GM12878 (cell line): ENCODE measurements at regions not wholly inside any gene's neighbourhood (a gene's known extent, or its start where the extent isn't known, plus 50 kb on each side); places are given as distances from the start of the nearest gene placed in this dataset.

ENCODE experiments used
- ATAC-seq: fragments of 200-7000 bp; cut with Tn5 transposase; 3 replicates; pipeline ENCODE4 v1.9.1; 2020; ENCODE audit warnings: mild to moderate bottlenecking, moderate library complexity
- BruUV-seq: library from RNA; stranded (reverse); fragments of 400-500 nt; replicated peaks from 2 replicates; lab custom pipeline; 2021; lab: Mats Ljungman, UMichigan
- CTCF ChIA-PET: fragments of 300-600 bp; sonication (Branson Sonifier 250); formaldehyde crosslinking; extraction: SDS; loops from one replicate; lab custom pipeline; 2021; ENCODE audit warnings: inconsistent platforms; lab: Yijun Ruan, JAX
- POLR2A ChIA-PET: fragments of 350-600 bp; formaldehyde crosslinking; extraction: SDS; loops from one replicate; lab custom pipeline; 2021; ENCODE audit warnings: inconsistent platforms; lab: Charles Lee
- RAD21 ChIA-PET: fragments of 300-600 bp; sonication (Branson Sonifier 250); formaldehyde crosslinking; loops from one replicate; lab custom pipeline; 2023; ENCODE audit warnings: antibody characterized with exemption; ENCODE audit not compliant: unreplicated experiment; lab: Charles Lee
- SMC1A ChIA-PET: fragments of 300-600 bp; sonication (Branson Sonifier 250); formaldehyde crosslinking; loops from one replicate; lab custom pipeline; 2023; ENCODE audit not compliant: unreplicated experiment, uncharacterized antibody; lab: Charles Lee
- DNase-seq: peaks from one replicate; pipeline ENCODE4 v3.0.0-alpha.2; 2011; ENCODE audit warnings: low read depth, low spot score
- FAIRE-seq: peaks from 3 replicates; lab custom pipeline; 2011; peaks lifted over from hg19 to GRCh38; lab: Jason Lieb, UNC
- H2AFZ ChIP-seq: 2 replicates; pipeline ENCODE4 v1.6.0; 2011; ENCODE audit warnings: low read depth, low read length, control low read depth; ENCODE audit not compliant: control insufficient read depth
- H3K27ac ChIP-seq: 2 replicates; pipeline ENCODE4 v1.5.1; 2011; ENCODE audit warnings: control low read depth; ENCODE audit not compliant: control insufficient read depth, insufficient read depth
- H3K27me3 ChIP-seq, 2 experiments: replicated peaks in 1 of 2; 2 replicates each; pipeline versions ENCODE4 v1.6.0 to v1.6.1; 2011; ENCODE audit warnings: low read length in 1 of 2; ENCODE audit not compliant: control insufficient read depth in 2 of 2, insufficient read depth in 2 of 2
- H3K36me3 ChIP-seq, 2 experiments: 2 replicates each; pipeline ENCODE4 v1.5.1; 2011; ENCODE audit warnings: low read length in 1 of 2; ENCODE audit not compliant: control insufficient read depth in 2 of 2, insufficient read depth in 2 of 2
- H3K4me1 ChIP-seq: 2 replicates; pipeline ENCODE4 v1.6.1; 2011; ENCODE audit warnings: mild to moderate bottlenecking, low read length, moderate library complexity, mixed read lengths; ENCODE audit not compliant: control insufficient read depth, insufficient read depth
- H3K4me2 ChIP-seq: 2 replicates; pipeline ENCODE4 v1.6.0; 2011; ENCODE audit warnings: control low read depth; ENCODE audit not compliant: control insufficient read depth, insufficient read depth
- H3K4me3 ChIP-seq: fragments of 200-600 bp; sonication (generic); 2 replicates; pipeline ENCODE4 v1.5.1; 2016
- H3K79me2 ChIP-seq: 2 replicates; pipeline ENCODE4 v1.6.0; 2011; ENCODE audit warnings: low read length; ENCODE audit not compliant: control insufficient read depth, insufficient read depth
- H3K9ac ChIP-seq: 2 replicates; pipeline ENCODE4 v1.8.0; 2011; ENCODE audit warnings: low read length, control low read depth, mixed read lengths; ENCODE audit not compliant: control insufficient read depth, insufficient read depth
- H3K9me3 ChIP-seq: replicated peaks from 3 replicates; pipeline ENCODE4 v1.5.1; 2011; ENCODE audit warnings: mild to moderate bottlenecking, low read length; ENCODE audit not compliant: control insufficient read depth, insufficient read depth
- H4K20me1 ChIP-seq: 2 replicates; pipeline ENCODE4 v1.6.0; 2011; ENCODE audit not compliant: control insufficient read depth, insufficient read depth
- FOS ChIP-seq: IDR thresholded peaks from 3 replicates; pipeline ENCODE4 v1.6.1; 2011; ENCODE audit warnings: borderline replicate concordance; ENCODE audit not compliant: insufficient read length; ENCODE audit errors: extremely low read depth
- GABPA ChIP-seq: IDR thresholded peaks from 2 replicates; pipeline ENCODE4 v1.6.1; 2014; ENCODE audit warnings: antibody characterized with exemption, low read depth, mild to moderate bottlenecking, inconsistent platforms
- LARP7 ChIP-seq: fragments of 450-650 bp; IDR thresholded peaks from 2 replicates; pipeline ENCODE4 v1.6.1; 2017; ENCODE audit warnings: mild to moderate bottlenecking
- NFYB ChIP-seq: IDR thresholded peaks from 2 replicates; pipeline ENCODE4 v1.6.1; 2011; ENCODE audit warnings: low read depth, mild to moderate bottlenecking, low read length, improper control_type of control experiment, moderate library complexity; ENCODE audit not compliant: insufficient read depth
- NR2C2 ChIP-seq: IDR thresholded peaks from 2 replicates; pipeline ENCODE4 v1.6.1; 2011; ENCODE audit warnings: borderline replicate concordance, low read depth; ENCODE audit not compliant: control insufficient read depth, insufficient read length
- RB1 ChIP-seq: fragments of 450-650 bp; formaldehyde crosslinking; IDR thresholded peaks from 2 replicates; pipeline ENCODE4 v1.6.1; 2017; ENCODE audit warnings: mild to moderate bottlenecking, borderline replicate concordance
- SMAD5 ChIP-seq: IDR thresholded peaks from 2 replicates; pipeline ENCODE4 v1.6.1; 2016; ENCODE audit warnings: antibody characterized with exemption, low read depth
- STAT1 ChIP-seq: fragments of 450-650 bp; conservative IDR thresholded peaks from 2 replicates; pipeline ENCODE4 v1.6.1; 2014; ENCODE audit warnings: antibody characterized with exemption, mild to moderate bottlenecking
- WGBS: methylation state at CpG from one replicate; pipeline ENCODE4 v1.1.6; 2016; ENCODE audit warnings: low lambda C conversion rate; ENCODE audit not compliant: insufficient replicate concordance, insufficient coverage; ENCODE audit errors: missing lambda C conversion rate; 5-methylcytosine and 5-hydroxymethylcytosine counted together
- in situ Hi-C: fragments of 300-500 bp; cut with MboI; formaldehyde crosslinking; loops from 9 replicates; pipeline ENCODE4 v1.14.3; 2018; ENCODE audit warnings: mixed read lengths
- intact Hi-C: fragments of 100-400 bp; cut with micrococcal nuclease; formaldehyde crosslinking; loops from one replicate; pipeline ENCODE4 v1.14.2; 2022; ENCODE audit not compliant: unreplicated experiment
- TF ChIP-seq, protein P1 (sequence below): IDR thresholded peaks from 2 replicates; pipeline ENCODE4 v1.6.1; 2011; ENCODE audit warnings: borderline replicate concordance, low read depth, mild to moderate bottlenecking, moderate library complexity, mixed read lengths, low read length; ENCODE audit not compliant: insufficient read depth; ENCODE audit errors: extremely low read length
- TF ChIP-seq, protein P2 (sequence below): fragments of 450-650 bp; IDR thresholded peaks from 2 replicates; pipeline ENCODE4 v1.6.1; 2017; ENCODE audit warnings: antibody characterized with exemption, mild to moderate bottlenecking, moderate library complexity
- TF ChIP-seq, protein P3 (sequence below): fragments of 450-650 bp; formaldehyde crosslinking; IDR thresholded peaks from 2 replicates; pipeline ENCODE4 v1.4.0; 2020; ENCODE audit warnings: mild to moderate bottlenecking, moderate library complexity
- TF ChIP-seq, protein P4 (sequence below): fragments of 450-650 bp; IDR thresholded peaks from 2 replicates; pipeline ENCODE4 v1.6.1; 2016; ENCODE audit warnings: mild to moderate bottlenecking, moderate library complexity, borderline replicate concordance

DNA sequence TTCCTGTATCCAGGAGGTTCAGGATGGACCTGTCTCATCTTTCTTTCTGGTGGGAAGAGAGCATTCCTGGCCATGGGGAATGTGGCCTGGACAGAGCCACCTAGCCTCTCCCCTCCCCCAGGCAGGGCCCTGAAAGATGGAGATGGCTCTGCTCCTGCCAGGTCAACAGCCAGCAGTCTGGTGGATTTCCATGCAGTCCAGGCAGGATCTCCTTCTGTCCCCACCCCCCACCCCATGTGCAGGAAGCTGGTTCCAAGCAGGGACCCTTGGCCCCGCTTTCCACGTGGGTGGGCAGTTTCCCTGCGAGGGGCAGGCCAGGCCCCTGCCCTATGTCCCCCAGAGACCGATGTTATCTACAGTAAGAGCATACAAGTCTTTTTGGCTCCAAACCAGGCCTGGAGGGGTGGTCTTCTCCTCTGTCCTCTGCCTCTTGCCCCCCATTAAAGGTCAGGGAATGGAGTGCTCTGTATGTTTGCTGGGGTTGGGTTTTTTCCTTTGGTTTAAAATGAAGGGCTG lies 240.5 kb downstream of the SEC14L1 start:
- ChIA-PET RAD21 (interaction anchor here (0.9 kb wide), 1 partner anchor 113 kb away, joined by 3 read pairs; no protein-coding TSS in a partner anchor), POLR2A (no interaction called here), CTCF (interaction anchor here (1.5 kb wide), 1 partner anchor 49 kb away, joined by 5 read pairs; no protein-coding TSS in a partner anchor), SMC1A (no interaction called here)
- Histone ChIP-seq H3K4me3 (no peak overlapping the region), H3K4me2 (no peak overlapping the region), H3K27me3 (no peaks in the 10 kb centered on the region), H3K9me3 (no peaks in the 10 kb centered on the region), H3K9ac (no peak overlapping the region), H3K4me1 (peaks cover 19% of the 10 kb centered on the region), H3K27ac (no peak overlapping the region), H3K79me2 (peaks cover 14% of the 10 kb centered on the region), H4K20me1 (peaks cover 7% of the 10 kb centered on the region), H3K36me3 (peaks cover 0 to 3% of the 10 kb centered on the region in 2 experiments; a peak in 2 of 4 replicates), H2AFZ (no peak overlapping the region)
- 80% methylated on average over 4 of the region's 4 CpGs for WGBS
- no peak for FAIRE-seq
- no TSS peak for BruUV-seq
- in situ Hi-C loops, result no loop called here
- intact Hi-C loops, result no loop called here
- no peak for ATAC-seq
- DNase-seq, result no peak
- TF ChIP-seq STAT1 (no peak), NR2C2 (no peak), NFYB (no peak), RB1 (no peak), LARP7 (no peak), GABPA (no peak), SMAD5 (no peak), FOS (no peak)
- TF ChIP-seq, protein P1, sequence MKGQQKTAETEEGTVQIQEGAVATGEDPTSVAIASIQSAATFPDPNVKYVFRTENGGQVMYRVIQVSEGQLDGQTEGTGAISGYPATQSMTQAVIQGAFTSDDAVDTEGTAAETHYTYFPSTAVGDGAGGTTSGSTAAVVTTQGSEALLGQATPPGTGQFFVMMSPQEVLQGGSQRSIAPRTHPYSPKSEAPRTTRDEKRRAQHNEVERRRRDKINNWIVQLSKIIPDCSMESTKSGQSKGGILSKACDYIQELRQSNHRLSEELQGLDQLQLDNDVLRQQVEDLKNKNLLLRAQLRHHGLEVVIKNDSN, result no peak
- TF ChIP-seq, protein P2, sequence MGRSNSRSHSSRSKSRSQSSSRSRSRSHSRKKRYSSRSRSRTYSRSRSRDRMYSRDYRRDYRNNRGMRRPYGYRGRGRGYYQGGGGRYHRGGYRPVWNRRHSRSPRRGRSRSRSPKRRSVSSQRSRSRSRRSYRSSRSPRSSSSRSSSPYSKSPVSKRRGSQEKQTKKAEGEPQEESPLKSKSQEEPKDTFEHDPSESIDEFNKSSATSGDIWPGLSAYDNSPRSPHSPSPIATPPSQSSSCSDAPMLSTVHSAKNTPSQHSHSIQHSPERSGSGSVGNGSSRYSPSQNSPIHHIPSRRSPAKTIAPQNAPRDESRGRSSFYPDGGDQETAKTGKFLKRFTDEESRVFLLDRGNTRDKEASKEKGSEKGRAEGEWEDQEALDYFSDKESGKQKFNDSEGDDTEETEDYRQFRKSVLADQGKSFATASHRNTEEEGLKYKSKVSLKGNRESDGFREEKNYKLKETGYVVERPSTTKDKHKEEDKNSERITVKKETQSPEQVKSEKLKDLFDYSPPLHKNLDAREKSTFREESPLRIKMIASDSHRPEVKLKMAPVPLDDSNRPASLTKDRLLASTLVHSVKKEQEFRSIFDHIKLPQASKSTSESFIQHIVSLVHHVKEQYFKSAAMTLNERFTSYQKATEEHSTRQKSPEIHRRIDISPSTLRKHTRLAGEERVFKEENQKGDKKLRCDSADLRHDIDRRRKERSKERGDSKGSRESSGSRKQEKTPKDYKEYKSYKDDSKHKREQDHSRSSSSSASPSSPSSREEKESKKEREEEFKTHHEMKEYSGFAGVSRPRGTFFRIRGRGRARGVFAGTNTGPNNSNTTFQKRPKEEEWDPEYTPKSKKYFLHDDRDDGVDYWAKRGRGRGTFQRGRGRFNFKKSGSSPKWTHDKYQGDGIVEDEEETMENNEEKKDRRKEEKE, result no peak
- TF ChIP-seq, protein P3, sequence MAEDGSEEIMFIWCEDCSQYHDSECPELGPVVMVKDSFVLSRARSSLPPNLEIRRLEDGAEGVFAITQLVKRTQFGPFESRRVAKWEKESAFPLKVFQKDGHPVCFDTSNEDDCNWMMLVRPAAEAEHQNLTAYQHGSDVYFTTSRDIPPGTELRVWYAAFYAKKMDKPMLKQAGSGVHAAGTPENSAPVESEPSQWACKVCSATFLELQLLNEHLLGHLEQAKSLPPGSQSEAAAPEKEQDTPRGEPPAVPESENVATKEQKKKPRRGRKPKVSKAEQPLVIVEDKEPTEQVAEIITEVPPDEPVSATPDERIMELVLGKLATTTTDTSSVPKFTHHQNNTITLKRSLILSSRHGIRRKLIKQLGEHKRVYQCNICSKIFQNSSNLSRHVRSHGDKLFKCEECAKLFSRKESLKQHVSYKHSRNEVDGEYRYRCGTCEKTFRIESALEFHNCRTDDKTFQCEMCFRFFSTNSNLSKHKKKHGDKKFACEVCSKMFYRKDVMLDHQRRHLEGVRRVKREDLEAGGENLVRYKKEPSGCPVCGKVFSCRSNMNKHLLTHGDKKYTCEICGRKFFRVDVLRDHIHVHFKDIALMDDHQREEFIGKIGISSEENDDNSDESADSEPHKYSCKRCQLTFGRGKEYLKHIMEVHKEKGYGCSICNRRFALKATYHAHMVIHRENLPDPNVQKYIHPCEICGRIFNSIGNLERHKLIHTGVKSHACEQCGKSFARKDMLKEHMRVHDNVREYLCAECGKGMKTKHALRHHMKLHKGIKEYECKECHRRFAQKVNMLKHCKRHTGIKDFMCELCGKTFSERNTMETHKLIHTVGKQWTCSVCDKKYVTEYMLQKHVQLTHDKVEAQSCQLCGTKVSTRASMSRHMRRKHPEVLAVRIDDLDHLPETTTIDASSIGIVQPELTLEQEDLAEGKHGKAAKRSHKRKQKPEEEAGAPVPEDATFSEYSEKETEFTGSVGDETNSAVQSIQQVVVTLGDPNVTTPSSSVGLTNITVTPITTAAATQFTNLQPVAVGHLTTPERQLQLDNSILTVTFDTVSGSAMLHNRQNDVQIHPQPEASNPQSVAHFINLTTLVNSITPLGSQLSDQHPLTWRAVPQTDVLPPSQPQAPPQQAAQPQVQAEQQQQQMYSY (CRISPR knock-in tag), result no peak
- TF ChIP-seq, protein P4, sequence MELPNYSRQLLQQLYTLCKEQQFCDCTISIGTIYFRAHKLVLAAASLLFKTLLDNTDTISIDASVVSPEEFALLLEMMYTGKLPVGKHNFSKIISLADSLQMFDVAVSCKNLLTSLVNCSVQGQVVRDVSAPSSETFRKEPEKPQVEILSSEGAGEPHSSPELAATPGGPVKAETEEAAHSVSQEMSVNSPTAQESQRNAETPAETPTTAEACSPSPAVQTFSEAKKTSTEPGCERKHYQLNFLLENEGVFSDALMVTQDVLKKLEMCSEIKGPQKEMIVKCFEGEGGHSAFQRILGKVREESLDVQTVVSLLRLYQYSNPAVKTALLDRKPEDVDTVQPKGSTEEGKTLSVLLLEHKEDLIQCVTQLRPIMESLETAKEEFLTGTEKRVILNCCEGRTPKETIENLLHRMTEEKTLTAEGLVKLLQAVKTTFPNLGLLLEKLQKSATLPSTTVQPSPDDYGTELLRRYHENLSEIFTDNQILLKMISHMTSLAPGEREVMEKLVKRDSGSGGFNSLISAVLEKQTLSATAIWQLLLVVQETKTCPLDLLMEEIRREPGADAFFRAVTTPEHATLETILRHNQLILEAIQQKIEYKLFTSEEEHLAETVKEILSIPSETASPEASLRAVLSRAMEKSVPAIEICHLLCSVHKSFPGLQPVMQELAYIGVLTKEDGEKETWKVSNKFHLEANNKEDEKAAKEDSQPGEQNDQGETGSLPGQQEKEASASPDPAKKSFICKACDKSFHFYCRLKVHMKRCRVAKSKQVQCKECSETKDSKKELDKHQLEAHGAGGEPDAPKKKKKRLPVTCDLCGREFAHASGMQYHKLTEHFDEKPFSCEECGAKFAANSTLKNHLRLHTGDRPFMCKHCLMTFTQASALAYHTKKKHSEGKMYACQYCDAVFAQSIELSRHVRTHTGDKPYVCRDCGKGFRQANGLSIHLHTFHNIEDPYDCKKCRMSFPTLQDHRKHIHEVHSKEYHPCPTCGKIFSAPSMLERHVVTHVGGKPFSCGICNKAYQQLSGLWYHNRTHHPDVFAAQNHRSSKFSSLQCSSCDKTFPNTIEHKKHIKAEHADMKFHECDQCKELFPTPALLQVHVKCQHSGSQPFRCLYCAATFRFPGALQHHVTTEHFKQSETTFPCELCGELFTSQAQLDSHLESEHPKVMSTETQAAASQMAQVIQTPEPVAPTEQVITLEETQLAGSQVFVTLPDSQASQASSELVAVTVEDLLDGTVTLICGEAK, result no peak
